Ishikawa (cell line): ENCODE measurements at regions not wholly inside any gene's neighbourhood (a gene's known extent, or its start where the extent isn't known, plus 50 kb on each side); places are given as distances from the start of the nearest gene placed in this dataset.

ENCODE experiments used
- CEBPB ChIP-seq: IDR thresholded peaks from 2 replicates; pipeline ENCODE4 v1.6.1; 2012
- CREB1 ChIP-seq: IDR thresholded peaks from 2 replicates; pipeline ENCODE4 v1.6.1; 2012; ENCODE audit warnings: low read depth
- EGR1 ChIP-seq: IDR thresholded peaks from 2 replicates; pipeline ENCODE4 v1.6.1; 2012
- EP300 ChIP-seq: IDR thresholded peaks from 2 replicates; pipeline ENCODE4 v1.6.1; 2012; ENCODE audit warnings: borderline replicate concordance
- FOXM1 ChIP-seq: IDR thresholded peaks from 2 replicates; pipeline ENCODE4 v1.6.1; 2012; ENCODE audit warnings: low read depth, borderline replicate concordance
- MAX ChIP-seq: IDR thresholded peaks from 2 replicates; pipeline ENCODE4 v1.6.1; 2012
- NFIC ChIP-seq: IDR thresholded peaks from 2 replicates; pipeline ENCODE4 v1.6.1; 2012
- RAD21 ChIP-seq: IDR thresholded peaks from 2 replicates; pipeline ENCODE4 v1.6.1; 2012; ENCODE audit warnings: low read depth
- REST ChIP-seq: IDR thresholded peaks from 2 replicates; pipeline ENCODE4 v1.6.1; 2012; ENCODE audit warnings: low read depth, mild to moderate bottlenecking
- TAF1 ChIP-seq: IDR thresholded peaks from 2 replicates; pipeline ENCODE4 v1.6.1; 2012; ENCODE audit warnings: low read depth, mild to moderate bottlenecking
- TCF12 ChIP-seq: IDR thresholded peaks from 2 replicates; pipeline ENCODE4 v1.6.1; 2012; ENCODE audit warnings: low read depth
- TEAD4 ChIP-seq: IDR thresholded peaks from 2 replicates; pipeline ENCODE4 v1.6.1; 2012
- USF1 ChIP-seq: IDR thresholded peaks from 2 replicates; pipeline ENCODE4 v1.6.1; 2012
- YY1 ChIP-seq: IDR thresholded peaks from 2 replicates; pipeline ENCODE4 v1.6.1; 2012; ENCODE audit warnings: low read depth
- ZBTB7A ChIP-seq: IDR thresholded peaks from 2 replicates; pipeline ENCODE4 v1.6.1; 2012; ENCODE audit warnings: low read depth

GRCh38 chr7:136348142-136348541 lies 371.0 kb upstream of the MTPN start:
- TF ChIP-seq REST = no peak
- TF ChIP-seq YY1 = no peak
- TF ChIP-seq USF1 = no peak
- TF ChIP-seq ZBTB7A = no peak
- no peak for TF ChIP-seq EGR1
- TF ChIP-seq TAF1 = no peak
- TF ChIP-seq NFIC = no peak
- TF ChIP-seq MAX = no peak
- TF ChIP-seq CEBPB = no peak
- no peak for TF ChIP-seq FOXM1
- TF ChIP-seq EP300 = no peak
- no peak for TF ChIP-seq CREB1
- TF ChIP-seq TCF12 = no peak

- TF ChIP-seq REST (no peak), ZBTB7A (no peak), YY1 (no peak), TAF1 (no peak), USF1 (no peak), CEBPB (no peak), EGR1 (no peak), FOXM1 (no peak), RAD21 (no peak), CREB1 (no peak)
Measured at GRCh38 chr7:136347488-136347887, 370.3 kb upstream of the MTPN start.

GRCh38 chr7:136342251-136342650 lies 365.1 kb upstream of the MTPN start:
- TF ChIP-seq CEBPB (no peak), TEAD4 (no peak), ZBTB7A (no peak), EGR1 (no peak), NFIC (no peak), CREB1 (no peak), MAX (no peak), FOXM1 (no peak), TCF12 (no peak), YY1 (no peak), EP300 (no peak)

GRCh38 chr7:136339464-136339863 lies 362.3 kb upstream of the MTPN start:
- TF ChIP-seq CREB1 (no peak), RAD21 (no peak), ZBTB7A (no peak), FOXM1 (no peak), REST (no peak), TAF1 (no peak), NFIC (no peak), MAX (no peak), EGR1 (no peak), CEBPB (no peak), TCF12 (no peak), USF1 (no peak), TEAD4 (no peak)
